T-cell (primary cell): ENCODE measurements at regions not wholly inside any gene's neighbourhood (a gene's known extent, or its start where the extent isn't known, plus 50 kb on each side); places are given as distances from the start of the nearest gene placed in this dataset.

Experiments used
- ATAC-seq, 4 experiments: fragments of 200-7000 bp in 3 of 4; fragments of 150-1000 bp in 1 of 4; cut with Tn5 transposase; replicated peaks in 1 of 4; 1 replicate in 3 of 4; 2 replicates in 1 of 4; pipeline ENCODE4 v1.10.0; 2021; ENCODE audit warnings: moderate library complexity in 3 of 4, mild to moderate bottlenecking in 2 of 4, moderate number of reproducible peaks in 1 of 4
- CTCF ChIA-PET, 2 donors: fragments of 300-600 bp; sonication (Branson Sonifier 250); formaldehyde crosslinking; loops; one replicate each; lab custom pipeline; 2022; ENCODE audit warnings: antibody characterized with exemption in 2 of 2; lab: Charles Lee
- POLR2A ChIA-PET, 2 donors: fragments of 300-600 bp; sonication (Branson Sonifier 250); formaldehyde crosslinking; loops; one replicate each; lab custom pipeline; 2022; ENCODE audit warnings: antibody characterized with exemption in 2 of 2; lab: Charles Lee
- DNase-seq, 35 experiments: peaks; one replicate each; pipeline versions ENCODE4 v3.0.0 to v3.0.0-alpha.2; 2013 to 2023
- H3K27ac ChIP-seq: one replicate; pipeline ENCODE4 v1.5.1; 2013; ENCODE audit warnings: low read length
- H3K27me3 ChIP-seq, 2 experiments: replicated peaks in 1 of 2; 1 replicate in 1 of 2; 2 replicates in 1 of 2; pipeline versions ENCODE4 v1.6.1 to v1.7.0; 2013; ENCODE audit warnings: low read length in 1 of 2, mixed read lengths in 1 of 2; ENCODE audit not compliant: control insufficient read depth in 2 of 2, insufficient read depth in 2 of 2; ENCODE audit errors: extremely low read depth in 1 of 2
- H3K36me3 ChIP-seq, 2 donors: 1 replicate in 1 of 2; 2 replicates in 1 of 2; pipeline versions ENCODE4 v1.6.1 to v1.7.0; 2013; ENCODE audit warnings: low read length in 1 of 2; ENCODE audit not compliant: control insufficient read depth in 2 of 2, insufficient read depth in 1 of 2; ENCODE audit errors: extremely low read depth in 1 of 2
- H3K4me1 ChIP-seq, 2 experiments: 1 replicate in 1 of 2; 2 replicates in 1 of 2; pipeline versions ENCODE4 v1.6.1 to v1.7.0; 2013; ENCODE audit warnings: low read length in 2 of 2, mixed read lengths in 1 of 2; ENCODE audit not compliant: insufficient read depth in 2 of 2, control insufficient read depth in 1 of 2; ENCODE audit errors: extremely low read depth in 1 of 2
- H3K4me3 ChIP-seq, 2 donors: 1 replicate in 1 of 2; 2 replicates in 1 of 2; pipeline versions ENCODE4 v1.5.1 to v1.7.0; 2013; ENCODE audit warnings: mild to moderate bottlenecking in 2 of 2, low read length in 1 of 2, moderate library complexity in 1 of 2; ENCODE audit not compliant: control insufficient read depth in 1 of 2; ENCODE audit errors: extremely low read depth in 1 of 2
- H3K9me3 ChIP-seq: 2 replicates; pipeline ENCODE4 v1.7.0; 2013
- H3K27ac Mint-ChIP-seq, 2 donors: one replicate each; pipeline ENCODE4 v1.8.0; 2020 to 2021; ENCODE audit warnings: mild to moderate bottlenecking in 2 of 2, mixed read lengths in 2 of 2
- H3K27me3 Mint-ChIP-seq, 2 donors: one replicate each; pipeline ENCODE4 v1.8.0; 2021 to 2022; ENCODE audit warnings: mixed read lengths in 2 of 2
- H3K36me3 Mint-ChIP-seq: one replicate; pipeline ENCODE4 v1.8.0; 2021; ENCODE audit warnings: mixed read lengths
- H3K4me1 Mint-ChIP-seq, 3 donors: one replicate each; pipeline ENCODE4 v1.8.0; 2020 to 2022; ENCODE audit warnings: mixed read lengths in 3 of 3, mild to moderate bottlenecking in 1 of 3
- H3K4me3 Mint-ChIP-seq, 3 donors: one replicate each; pipeline ENCODE4 v1.8.0; 2020 to 2022; ENCODE audit warnings: mild to moderate bottlenecking in 3 of 3, mixed read lengths in 3 of 3, moderate library complexity in 3 of 3
- H3K9me3 Mint-ChIP-seq, 3 donors: one replicate each; pipeline ENCODE4 v1.8.0; 2020 to 2022; ENCODE audit warnings: mixed read lengths in 3 of 3
- WGBS: methylation state at CpG from one replicate; pipeline ENCODE4 v1.1.5; 2013; ENCODE audit warnings: missing lambda C conversion rate; ENCODE audit not compliant: insufficient coverage; 5-methylcytosine and 5-hydroxymethylcytosine counted together

DNA sequence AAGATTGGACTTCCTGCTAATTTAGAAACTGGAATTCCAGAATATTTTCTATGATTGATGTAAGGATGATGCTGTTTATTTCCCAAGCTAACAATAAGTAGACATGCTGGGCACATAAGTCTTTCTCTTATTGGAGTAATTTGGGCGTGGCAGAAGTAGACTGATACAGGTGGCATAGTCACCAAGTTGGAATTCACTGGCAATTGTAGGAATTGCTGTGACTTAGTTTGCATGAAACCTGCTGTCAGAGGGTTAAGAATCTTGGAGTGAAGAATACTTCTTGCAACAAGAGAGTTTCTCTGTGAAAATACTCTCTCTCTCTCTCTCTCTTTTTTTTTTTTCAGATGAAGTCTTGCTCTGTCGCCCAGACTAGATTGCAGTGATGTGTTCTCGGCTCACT lies 569.7 kb downstream of the REEP3 start:
- Mint-ChIP-seq H3K4me3 (no peak overlapping the region), H3K36me3 (no peaks in the 10 kb centered on the region), H3K9me3 (no peaks in the 10 kb centered on the region), H3K4me1 (no peaks in the 10 kb centered on the region), H3K27me3 (peaks cover 0 to under 1% of the 10 kb centered on the region in 2 donors), H3K27ac (no peak overlapping the region)
- Histone ChIP-seq H3K4me1 (no peaks in the 10 kb centered on the region), H3K27me3 (no peaks in the 10 kb centered on the region), H3K9me3 (no peaks in the 10 kb centered on the region), H3K4me3 (no peak overlapping the region), H3K36me3 (no peaks in the 10 kb centered on the region), H3K27ac (no peak overlapping the region)
- ChIA-PET POLR2A (no interaction called here), CTCF (no interaction called here)
- WGBS, result no CpG with 5 or more reads among the region's 3 CpGs
- DNase-seq (no peak), ATAC-seq (no peak)

DNA sequence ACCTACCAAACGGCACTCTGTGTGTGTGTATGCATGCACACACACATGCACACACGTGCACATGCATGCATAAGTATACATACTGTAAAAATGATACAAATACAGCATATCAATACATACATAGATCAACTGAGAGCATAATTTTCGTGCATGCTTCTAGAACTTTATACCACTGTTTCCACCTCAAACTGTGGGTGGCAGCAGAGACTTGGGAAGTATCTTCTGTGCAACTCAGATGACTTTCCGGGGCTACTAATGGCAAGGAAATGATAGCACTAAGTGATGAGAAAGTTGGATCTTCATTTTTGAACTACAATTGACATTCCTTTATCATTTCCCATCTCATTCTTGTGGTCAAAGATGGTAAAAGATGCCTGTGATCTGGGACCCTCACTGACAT lies 570.7 kb downstream of the REEP3 start:
- Mint-ChIP-seq H3K27me3 (peaks cover 0 to 3% of the 10 kb centered on the region in 2 donors), H3K36me3 (no peaks in the 10 kb centered on the region), H3K9me3 (no peaks in the 10 kb centered on the region), H3K4me3 (no peak overlapping the region), H3K27ac (no peak overlapping the region), H3K4me1 (no peaks in the 10 kb centered on the region)
- H3K36me3 ChIP-seq, result no peaks in the 10 kb centered on the region
- no peak overlapping the region for H3K27ac ChIP-seq
- H3K9me3 ChIP-seq, result no peaks in the 10 kb centered on the region
- CTCF ChIA-PET, result no interaction called here
- POLR2A ChIA-PET, result no interaction called here
- H3K27me3 ChIP-seq, result no peaks in the 10 kb centered on the region
- DNase-seq, result no peak
- no peak for ATAC-seq
- no peaks in the 10 kb centered on the region for H3K4me1 ChIP-seq
- no peak overlapping the region for H3K4me3 ChIP-seq
- WGBS, result no CpG with 5 or more reads among the region's 4 CpGs

DNA sequence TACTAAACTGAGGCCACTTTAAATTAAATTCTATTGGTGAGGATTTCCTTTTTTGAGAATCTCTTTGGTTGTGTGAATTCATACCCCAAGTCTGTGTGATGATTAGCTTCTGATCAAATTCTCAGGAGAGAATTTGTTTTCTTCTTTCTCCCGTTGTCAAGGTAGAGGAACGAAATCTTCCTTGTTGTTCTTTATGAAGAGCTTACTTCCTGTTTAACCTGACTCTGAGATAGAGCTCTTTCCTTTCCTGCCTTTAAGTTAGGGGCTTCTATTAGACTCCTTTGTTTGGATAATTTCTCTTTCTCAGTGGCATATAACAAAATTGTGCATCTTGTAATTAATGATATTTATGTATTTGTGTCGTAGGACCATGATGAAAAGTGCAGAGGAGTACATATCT lies 572.1 kb downstream of the REEP3 start:
- H3K9me3 ChIP-seq, result no peaks in the 10 kb centered on the region
- Mint-ChIP-seq H3K27ac (no peak overlapping the region), H3K4me3 (no peak overlapping the region), H3K4me1 (no peaks in the 10 kb centered on the region), H3K9me3 (no peaks in the 10 kb centered on the region), H3K36me3 (no peaks in the 10 kb centered on the region), H3K27me3 (peaks cover 0 to 3% of the 10 kb centered on the region in 2 donors)
- no peaks in the 10 kb centered on the region for H3K4me1 ChIP-seq
- POLR2A ChIA-PET, result no interaction called here
- no peaks in the 10 kb centered on the region for H3K27me3 ChIP-seq
- no peak overlapping the region for H3K4me3 ChIP-seq
- no peak overlapping the region for H3K27ac ChIP-seq
- DNase-seq (no peak), ATAC-seq (no peak)
- CTCF ChIA-PET, result interaction anchor here in 1 of 2 donors (1.1 kb wide), 1 partner anchor 21 kb away, joined by 3 read pairs; no protein-coding TSS in a partner anchor
- no peaks in the 10 kb centered on the region for H3K36me3 ChIP-seq
- WGBS, result no CpG with 5 or more reads among the region's 3 CpGs

DNA sequence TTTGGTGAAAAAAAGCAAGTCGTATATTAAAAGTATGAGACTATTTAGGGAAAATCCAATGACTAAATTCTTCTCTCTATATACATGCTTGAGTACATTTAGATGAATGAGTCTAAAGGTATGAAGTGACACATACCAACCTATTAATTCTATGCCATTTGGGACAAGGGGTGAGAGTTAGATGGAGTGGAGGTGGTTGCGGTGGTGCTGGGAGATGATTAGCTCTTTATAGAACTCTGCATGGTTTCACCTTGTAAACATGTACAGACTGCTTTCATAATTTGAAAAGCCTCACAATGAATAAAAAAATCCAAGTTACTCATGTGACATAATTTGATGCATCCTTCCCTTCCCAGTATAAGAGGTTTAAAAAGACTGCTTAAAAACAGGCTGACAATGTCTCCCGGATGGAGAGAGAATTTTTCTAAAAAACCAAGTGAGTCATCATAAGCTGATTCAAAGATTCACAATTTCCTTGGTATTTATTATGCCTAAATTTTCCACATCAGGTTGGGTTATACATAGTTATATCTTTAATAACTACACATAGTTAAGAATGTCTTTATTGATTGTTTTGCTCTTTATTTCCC lies 572.8 kb downstream of the REEP3 start:
- Mint-ChIP-seq H3K36me3 (no peaks in the 10 kb centered on the region), H3K27ac (no peak overlapping the region), H3K9me3 (no peaks in the 10 kb centered on the region), H3K27me3 (peaks cover 0 to 4% of the 10 kb centered on the region in 2 donors), H3K4me3 (no peak overlapping the region), H3K4me1 (no peaks in the 10 kb centered on the region)
- no peak overlapping the region for H3K4me3 ChIP-seq
- ChIA-PET CTCF (no interaction called here), POLR2A (no interaction called here)
- no CpG with 5 or more reads among the region's 3 CpGs for WGBS
- DNase-seq, result no peak
- H3K27me3 ChIP-seq, result no peaks in the 10 kb centered on the region
- no peaks in the 10 kb centered on the region for H3K4me1 ChIP-seq
- no peak overlapping the region for H3K27ac ChIP-seq
- ATAC-seq, result no peak
- H3K36me3 ChIP-seq, result no peaks in the 10 kb centered on the region
- H3K9me3 ChIP-seq, result no peaks in the 10 kb centered on the region

DNA sequence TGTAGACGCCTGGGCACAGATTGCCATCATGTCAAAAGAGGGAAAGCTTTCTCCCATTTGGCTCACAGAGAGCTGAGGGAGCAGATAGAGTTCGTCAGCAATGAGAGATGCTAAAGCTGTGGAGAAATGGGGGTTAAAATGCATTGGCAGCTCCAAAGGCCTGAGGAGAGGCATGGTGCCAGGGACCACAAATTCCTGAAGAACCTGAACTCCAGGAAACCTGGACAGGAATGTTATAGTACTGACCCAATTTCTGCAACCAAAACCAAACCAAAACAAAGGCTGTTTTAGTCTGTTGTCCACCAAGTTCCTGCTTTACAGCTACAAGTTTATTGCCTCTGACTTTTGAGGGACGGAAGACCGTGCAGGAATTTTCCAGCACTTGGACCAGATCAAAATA lies 575.7 kb downstream of the REEP3 start:
- Mint-ChIP-seq H3K27me3 (peaks cover 0 to 7% of the 10 kb centered on the region in 2 donors), H3K9me3 (no peaks in the 10 kb centered on the region), H3K4me3 (no peak overlapping the region), H3K4me1 (no peaks in the 10 kb centered on the region), H3K27ac (no peak overlapping the region), H3K36me3 (no peaks in the 10 kb centered on the region)
- ChIA-PET CTCF (no interaction called here), POLR2A (no interaction called here)
- ATAC-seq, result no peak
- H3K27me3 ChIP-seq, result peaks cover 0 to under 1% of the 10 kb centered on the region in 2 experiments
- WGBS, result 91% methylated on average over 4 of the region's 4 CpGs
- no peaks in the 10 kb centered on the region for H3K4me1 ChIP-seq
- H3K4me3 ChIP-seq, result no peak overlapping the region
- DNase-seq, result no peak
- H3K36me3 ChIP-seq, result no peaks in the 10 kb centered on the region
- no peak overlapping the region for H3K27ac ChIP-seq
- no peaks in the 10 kb centered on the region for H3K9me3 ChIP-seq

DNA sequence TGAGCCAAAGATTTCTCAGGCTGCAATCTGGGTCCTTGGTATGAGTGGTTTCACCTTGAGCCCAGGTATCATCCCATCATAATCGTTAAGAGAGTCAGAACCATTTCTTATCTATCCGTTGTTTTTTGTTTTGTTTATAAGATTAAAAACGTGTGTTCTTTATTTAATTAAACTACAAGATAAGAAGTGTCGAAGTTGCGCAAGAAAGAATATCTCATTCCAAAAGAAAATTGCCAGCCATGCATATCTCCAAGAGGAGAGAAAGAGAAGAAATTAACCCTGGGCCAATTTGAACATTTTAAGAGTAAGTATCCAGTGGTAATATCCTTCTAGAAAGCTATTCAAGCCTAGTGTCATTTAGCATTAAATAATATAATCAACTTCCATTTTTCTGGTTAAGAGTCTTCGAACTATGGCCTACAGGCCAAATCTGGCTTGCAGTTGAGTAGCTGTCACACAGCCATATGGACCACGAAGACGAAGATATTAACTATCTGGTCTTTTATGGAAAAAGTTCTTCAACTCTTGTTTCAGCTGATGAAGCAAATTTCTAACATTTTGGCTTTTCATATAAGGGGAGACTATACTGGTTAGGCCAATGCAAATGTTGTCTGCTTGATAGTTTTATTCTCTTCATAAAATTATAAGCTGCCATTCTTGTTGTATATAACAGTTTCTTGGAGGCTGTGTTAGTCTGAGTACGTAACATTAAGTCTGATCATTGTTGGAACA lies 576.4 kb downstream of the REEP3 start:
- Mint-ChIP-seq H3K9me3 (no peaks in the 10 kb centered on the region), H3K4me1 (no peaks in the 10 kb centered on the region), H3K27ac (no peak overlapping the region), H3K4me3 (no peak overlapping the region), H3K27me3 (peaks cover 0 to 7% of the 10 kb centered on the region in 2 donors), H3K36me3 (no peaks in the 10 kb centered on the region)
- Histone ChIP-seq H3K27ac (no peak overlapping the region), H3K4me3 (no peak overlapping the region), H3K27me3 (peaks cover 0 to 3% of the 10 kb centered on the region in 2 experiments), H3K4me1 (no peaks in the 10 kb centered on the region), H3K9me3 (no peaks in the 10 kb centered on the region), H3K36me3 (no peaks in the 10 kb centered on the region)
- POLR2A ChIA-PET, result no interaction called here
- 100% methylated on average over 1 of the region's 9 CpGs for WGBS
- DNase-seq, result no peak
- CTCF ChIA-PET, result no interaction called here
- no peak for ATAC-seq
